Thymus (tissue), 11 donors: ENCODE measurements at regions not wholly inside any gene's neighbourhood (a gene's known extent, or its start where the extent isn't known, plus 50 kb on each side); places are given as distances from the start of the nearest gene placed in this dataset.

Experiments
- DNase-seq, 9 donors: peaks; one replicate each; pipeline ENCODE4 v3.0.0-alpha.2; 2013; ENCODE audit warnings: low spot score in 9 of 9, low read depth in 6 of 9, missing footprints in 1 of 9
- H3K27ac ChIP-seq, 2 donors: one replicate each; pipeline ENCODE4 v1.5.1; 2013; ENCODE audit warnings: control low read depth in 1 of 2, low read depth in 1 of 2, low read length in 1 of 2, mild to moderate bottlenecking in 1 of 2, moderate library complexity in 1 of 2
- H3K27me3 ChIP-seq, 2 donors: one replicate each; pipeline ENCODE4 v1.5.1; 2013; ENCODE audit warnings: low read length in 1 of 2; ENCODE audit not compliant: control insufficient read depth in 2 of 2, insufficient read depth in 1 of 2
- H3K36me3 ChIP-seq, 2 donors: one replicate each; pipeline ENCODE4 v1.5.1; 2013; ENCODE audit warnings: low read length in 1 of 2, mild to moderate bottlenecking in 1 of 2, moderate library complexity in 1 of 2; ENCODE audit not compliant: control insufficient read depth in 2 of 2, insufficient read depth in 2 of 2
- H3K4me1 ChIP-seq, 2 donors: one replicate each; pipeline ENCODE4 v1.5.1; 2013; ENCODE audit warnings: low read length in 2 of 2; ENCODE audit not compliant: control insufficient read depth in 2 of 2, insufficient read depth in 2 of 2
- H3K4me3 ChIP-seq, 2 donors: one replicate each; pipeline ENCODE4 v1.5.1; 2013; ENCODE audit warnings: low read length in 2 of 2, control low read depth in 1 of 2, mild to moderate bottlenecking in 1 of 2
- H3K9me3 ChIP-seq, 2 donors: one replicate each; pipeline ENCODE4 v1.5.1; 2013; ENCODE audit warnings: low read length in 1 of 2, mild to moderate bottlenecking in 1 of 2; ENCODE audit not compliant: control insufficient read depth in 2 of 2, insufficient read depth in 1 of 2
- WGBS: extraction: QIAGEN DNeasy Blood & Tissue Kit; methylation state at CpG from one replicate; pipeline ENCODE4 v1.1.7; 2013; 5-methylcytosine and 5-hydroxymethylcytosine counted together
- donor health status: healthy.

- Histone ChIP-seq H3K27ac (no peak overlapping the region), H3K27me3 (no peaks in the 10 kb centered on the region), H3K4me1 (no peaks in the 10 kb centered on the region), H3K9me3 (no peaks in the 10 kb centered on the region), H3K4me3 (no peak overlapping the region), H3K36me3 (no peaks in the 10 kb centered on the region)
- DNase-seq = no peak
- 86% methylated on average over 2 of the region's 2 CpGs for WGBS
Measured at GRCh38 chr11:104526006-104526405, 362.1 kb upstream of the PDGFD start.

GRCh38 chr11:104525416-104525815 lies 361.5 kb upstream of the PDGFD start:
- DNase-seq = no peak

GRCh38 chr11:104524254-104524653 lies 360.3 kb upstream of the PDGFD start:
- no peak overlapping the region for H3K27ac ChIP-seq
- no peaks in the 10 kb centered on the region for H3K36me3 ChIP-seq
- no peak for DNase-seq
- H3K27me3 ChIP-seq = no peaks in the 10 kb centered on the region
- H3K9me3 ChIP-seq = no peaks in the 10 kb centered on the region
- H3K4me3 ChIP-seq = no peak overlapping the region
- no peaks in the 10 kb centered on the region for H3K4me1 ChIP-seq

More at GRCh38 chr11:104525416-104525815, 361.5 kb upstream of the PDGFD start:
- WGBS = 95% methylated on average over 3 of the region's 3 CpGs
- Histone ChIP-seq H3K4me3 (no peak overlapping the region), H3K9me3 (no peaks in the 10 kb centered on the region), H3K4me1 (no peaks in the 10 kb centered on the region), H3K27ac (no peak overlapping the region), H3K27me3 (no peaks in the 10 kb centered on the region), H3K36me3 (no peaks in the 10 kb centered on the region)

GRCh38 chr11:104523611-104524010 lies 359.7 kb upstream of the PDGFD start:
- DNase-seq = no peak
- Histone ChIP-seq H3K4me1 (no peaks in the 10 kb centered on the region), H3K36me3 (no peaks in the 10 kb centered on the region), H3K27me3 (no peaks in the 10 kb centered on the region), H3K4me3 (no peak overlapping the region), H3K9me3 (no peaks in the 10 kb centered on the region), H3K27ac (no peak overlapping the region)
- WGBS = 80% methylated on average over 1 of the region's 1 CpG

GRCh38 chr11:104522650-104523049 lies 358.7 kb upstream of the PDGFD start:
- no peak overlapping the region for H3K4me3 ChIP-seq
- H3K27me3 ChIP-seq = no peaks in the 10 kb centered on the region
- no peaks in the 10 kb centered on the region for H3K4me1 ChIP-seq
- no peaks in the 10 kb centered on the region for H3K36me3 ChIP-seq
- no peak overlapping the region for H3K27ac ChIP-seq
- H3K9me3 ChIP-seq = no peaks in the 10 kb centered on the region
- DNase-seq = no peak

- Histone ChIP-seq H3K27me3 (no peaks in the 10 kb centered on the region), H3K4me1 (no peaks in the 10 kb centered on the region), H3K4me3 (no peak overlapping the region), H3K27ac (no peak overlapping the region), H3K36me3 (no peaks in the 10 kb centered on the region), H3K9me3 (no peaks in the 10 kb centered on the region)
- no peak for DNase-seq
- 90% methylated on average over 2 of the region's 2 CpGs for WGBS
Measured at GRCh38 chr11:104522123-104522522, 358.2 kb upstream of the PDGFD start.

GRCh38 chr11:104510169-104510568 lies 346.2 kb upstream of the PDGFD start:
- DNase-seq = no peak
- Histone ChIP-seq H3K27me3 (no peaks in the 10 kb centered on the region), H3K4me3 (no peak overlapping the region), H3K27ac (no peak overlapping the region), H3K4me1 (no peaks in the 10 kb centered on the region), H3K36me3 (no peaks in the 10 kb centered on the region), H3K9me3 (no peaks in the 10 kb centered on the region)
- WGBS = 92% methylated on average over 2 of the region's 2 CpGs

- no peak for DNase-seq
- H3K36me3 ChIP-seq = no peaks in the 10 kb centered on the region
- H3K27ac ChIP-seq = no peak overlapping the region
- no peaks in the 10 kb centered on the region for H3K4me1 ChIP-seq
- WGBS = 91% methylated on average over 6 of the region's 6 CpGs
- no peaks in the 10 kb centered on the region for H3K27me3 ChIP-seq
- H3K4me3 ChIP-seq = no peak overlapping the region
- peaks cover 0 to 10% of the 10 kb centered on the region in 2 donors for H3K9me3 ChIP-seq
Measured at GRCh38 chr11:104490182-104490581, 326.2 kb upstream of the PDGFD start.

- H3K9me3 ChIP-seq = peaks cover 0 to 10% of the 10 kb centered on the region in 2 donors
- WGBS = 95% methylated on average over 3 of the region's 3 CpGs
- no peaks in the 10 kb centered on the region for H3K36me3 ChIP-seq
- no peaks in the 10 kb centered on the region for H3K4me1 ChIP-seq
- no peaks in the 10 kb centered on the region for H3K27me3 ChIP-seq
- no peak overlapping the region for H3K4me3 ChIP-seq
- no peak for DNase-seq
- H3K27ac ChIP-seq = no peak overlapping the region
Measured at GRCh38 chr11:104488561-104488960, 324.6 kb upstream of the PDGFD start.
